Body of pancreas (tissue), 4 donors: ENCODE measurements at regions not wholly inside any gene's neighbourhood (a gene's known extent, or its start where the extent isn't known, plus 50 kb on each side); places are given as distances from the start of the nearest gene placed in this dataset.

Source experiments
- POLR2A ChIP-seq, 3 donors: fragments of 450-650 bp; IDR thresholded peaks; one replicate each; pipeline ENCODE4 v1.6.1; 2016; ENCODE audit warnings: antibody characterized with exemption in 3 of 3, mild to moderate bottlenecking in 2 of 3
- TF ChIP-seq, protein P1 (sequence below), 7 experiments: fragments of 450-650 bp in 4 of 7; fragments of 200-600 bp in 3 of 7; sonication (generic) in 3 of 7; IDR thresholded peaks; one replicate each; pipeline ENCODE4 v1.5.1; 2016 to 2019; ENCODE audit warnings: antibody characterized with exemption in 7 of 7

DNA sequence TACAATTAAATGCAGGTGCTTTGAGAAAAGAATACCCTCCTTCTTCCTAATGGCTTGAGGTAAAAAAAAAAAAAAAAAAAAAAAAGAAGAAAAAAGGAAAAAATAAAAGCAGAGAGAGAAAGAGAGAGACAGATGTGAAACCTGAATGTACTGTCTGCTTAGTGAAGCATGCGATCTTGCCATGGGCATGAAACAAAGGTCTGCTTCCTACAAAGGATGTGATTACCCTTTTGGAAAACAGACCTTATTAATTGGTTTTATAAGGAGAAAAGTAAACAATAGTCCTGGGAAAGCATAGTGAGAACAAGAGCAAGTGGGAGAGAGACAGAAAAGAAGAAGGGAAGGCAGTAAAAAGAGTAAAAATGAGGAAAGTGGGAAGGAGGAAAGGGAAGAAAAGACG is 526.1 kb upstream of the PABPC4L start:
- TF ChIP-seq, protein P1, sequence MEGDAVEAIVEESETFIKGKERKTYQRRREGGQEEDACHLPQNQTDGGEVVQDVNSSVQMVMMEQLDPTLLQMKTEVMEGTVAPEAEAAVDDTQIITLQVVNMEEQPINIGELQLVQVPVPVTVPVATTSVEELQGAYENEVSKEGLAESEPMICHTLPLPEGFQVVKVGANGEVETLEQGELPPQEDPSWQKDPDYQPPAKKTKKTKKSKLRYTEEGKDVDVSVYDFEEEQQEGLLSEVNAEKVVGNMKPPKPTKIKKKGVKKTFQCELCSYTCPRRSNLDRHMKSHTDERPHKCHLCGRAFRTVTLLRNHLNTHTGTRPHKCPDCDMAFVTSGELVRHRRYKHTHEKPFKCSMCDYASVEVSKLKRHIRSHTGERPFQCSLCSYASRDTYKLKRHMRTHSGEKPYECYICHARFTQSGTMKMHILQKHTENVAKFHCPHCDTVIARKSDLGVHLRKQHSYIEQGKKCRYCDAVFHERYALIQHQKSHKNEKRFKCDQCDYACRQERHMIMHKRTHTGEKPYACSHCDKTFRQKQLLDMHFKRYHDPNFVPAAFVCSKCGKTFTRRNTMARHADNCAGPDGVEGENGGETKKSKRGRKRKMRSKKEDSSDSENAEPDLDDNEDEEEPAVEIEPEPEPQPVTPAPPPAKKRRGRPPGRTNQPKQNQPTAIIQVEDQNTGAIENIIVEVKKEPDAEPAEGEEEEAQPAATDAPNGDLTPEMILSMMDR (IDR thresholded peaks at IDR 0.05): no peak
- no peak for TF ChIP-seq POLR2A (IDR thresholded peaks at IDR 0.05)
